GM12875 (cell line): ENCODE measurements at regions not wholly inside any gene's neighbourhood (a gene's known extent, or its start where the extent isn't known, plus 50 kb on each side); places are given as distances from the start of the nearest gene placed in this dataset.

Experiments used
- H3K4me3 ChIP-seq: one replicate; pipeline ENCODE4 v1.5.1; 2011; ENCODE audit warnings: low read depth, low read length, control low read depth
- CTCF ChIP-seq: IDR thresholded peaks from 2 replicates; pipeline ENCODE4 v1.5.1; 2011; ENCODE audit warnings: low read depth, mild to moderate bottlenecking, control low read depth, inconsistent platforms, low read length, moderate library complexity, borderline replicate concordance; ENCODE audit not compliant: insufficient read depth

GRCh38 chr2:175815537-175815936 lies 186.5 kb downstream of the LNPK start:
- H3K4me3 ChIP-seq = no peak overlapping the region
- no peak for TF ChIP-seq CTCF

DNA sequence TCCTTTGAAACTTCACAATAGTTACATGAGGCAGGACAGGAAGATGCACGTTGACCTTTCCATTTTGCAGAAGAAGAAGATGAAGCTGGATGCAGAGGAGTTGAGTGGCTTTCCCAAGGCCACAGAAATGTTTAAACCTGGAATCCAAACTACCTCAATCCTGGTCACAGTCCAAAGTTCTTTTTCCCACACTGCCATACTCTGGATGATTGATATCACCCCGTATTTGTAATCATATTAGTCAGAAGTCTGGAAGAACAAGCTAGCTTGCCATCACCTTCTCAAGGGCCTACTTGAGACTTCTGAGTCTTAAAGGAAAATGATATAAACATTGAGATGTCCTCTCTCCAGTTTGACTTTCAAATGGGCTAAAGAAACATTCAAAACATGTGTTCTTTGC lies 190.1 kb downstream of the LNPK start:
- TF ChIP-seq CTCF = no peak
- H3K4me3 ChIP-seq = no peak overlapping the region

- no peak for TF ChIP-seq CTCF
- no peak overlapping the region for H3K4me3 ChIP-seq
Measured at GRCh38 chr2:175808858-175809257, 193.2 kb downstream of the LNPK start.

DNA sequence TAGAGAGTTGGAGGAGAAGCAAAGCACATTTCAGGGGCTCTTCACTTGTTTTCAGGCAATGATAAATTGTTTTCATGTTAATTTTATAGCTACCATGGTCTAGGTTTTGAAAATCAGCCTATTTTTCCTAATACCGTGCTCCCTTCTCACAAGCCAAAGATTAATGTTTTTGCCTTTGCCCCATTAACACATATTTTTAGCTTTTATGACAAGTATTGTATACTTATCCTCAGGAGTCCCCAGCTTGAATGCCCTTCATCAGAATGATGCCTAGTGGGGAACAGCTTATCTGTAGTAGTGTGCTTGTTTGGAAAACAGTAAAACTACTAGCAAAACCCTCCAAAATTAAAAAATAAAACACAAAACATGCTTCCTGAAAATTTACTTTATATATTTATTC lies 194.0 kb downstream of the LNPK start:
- TF ChIP-seq CTCF = no peak
- H3K4me3 ChIP-seq = no peak overlapping the region

DNA sequence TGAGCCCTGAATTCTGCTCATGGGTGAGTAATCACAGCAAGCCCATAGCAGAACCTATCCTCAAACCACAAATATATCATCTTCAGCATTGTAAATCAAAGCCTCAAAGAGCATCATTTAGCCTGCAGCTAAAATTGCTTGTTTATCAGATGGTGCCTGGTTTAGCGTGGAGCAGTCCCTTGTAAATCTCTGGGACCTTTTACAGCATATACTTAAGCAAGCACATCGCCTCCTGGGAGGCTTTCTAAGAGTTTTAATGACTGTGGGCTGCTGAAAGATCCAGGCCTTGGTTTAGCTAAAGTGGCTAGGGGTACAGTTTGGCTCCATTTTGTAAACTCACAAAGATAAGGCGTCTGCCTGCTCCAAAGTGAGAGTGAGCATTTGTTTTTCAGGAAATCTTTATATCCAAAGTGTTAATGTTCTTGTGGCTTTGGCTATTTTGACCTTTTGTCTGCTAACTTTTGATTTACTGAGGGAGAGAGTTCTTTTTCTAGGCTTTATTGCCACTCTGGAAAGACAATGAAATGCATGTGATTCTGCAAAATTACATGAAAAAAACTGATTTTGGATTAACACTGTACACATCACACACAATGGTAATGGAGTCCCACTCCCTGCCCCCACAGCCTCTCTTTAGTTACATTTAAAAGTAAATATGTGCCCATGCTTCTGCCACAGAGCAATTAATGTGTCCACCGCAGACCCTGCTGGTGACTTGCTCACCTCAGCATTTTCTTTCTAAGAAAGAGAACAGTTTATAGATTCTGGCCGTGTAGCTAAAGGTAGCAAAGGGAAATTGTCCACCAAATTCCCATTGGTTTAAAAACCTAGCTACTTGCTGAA lies 194.8 kb downstream of the LNPK start:
- no peak for TF ChIP-seq CTCF
- H3K4me3 ChIP-seq = no peak overlapping the region

- no peak for TF ChIP-seq CTCF
- no peak overlapping the region for H3K4me3 ChIP-seq
Measured at GRCh38 chr2:175806570-175806969, 195.5 kb downstream of the LNPK start.

GRCh38 chr2:175806125-175806490 lies 196.0 kb downstream of the LNPK start:
- no peak overlapping the region for H3K4me3 ChIP-seq
- no peak for TF ChIP-seq CTCF
